Prostate gland (tissue), 2 donors: ENCODE measurements at regions not wholly inside any gene's neighbourhood (a gene's known extent, or its start where the extent isn't known, plus 50 kb on each side); places are given as distances from the start of the nearest gene placed in this dataset.
A peak's percentile ranks its signal among the peaks of the same experiment; 100 is the strongest.
"Not testable (repeated sequence)": the region's sequence is repeated elsewhere in the genome, so short reads cannot be mapped to it uniquely, and the experiment has no call there.

Experiments
- DNase-seq: peaks from one replicate; pipeline ENCODE4 v3.0.0-alpha.2; 2019; ENCODE audit warnings: low spot score
- H3K27ac ChIP-seq, 2 donors: fragments of 200-600 bp; sonication (generic); 2 replicates each; pipeline ENCODE4 v1.5.1; 2017 to 2019
- H3K27me3 ChIP-seq: fragments of 200-600 bp; sonication (generic); replicated peaks from 2 replicates; pipeline ENCODE4 v1.5.1; 2019; ENCODE audit not compliant: insufficient read depth
- H3K36me3 ChIP-seq, 2 donors: fragments of 200-600 bp; sonication (generic); 1 replicate in 1 of 2; 2 replicates in 1 of 2; pipeline versions ENCODE4 v1.5.1 to v1.8.1; 2017 to 2019
- H3K4me1 ChIP-seq: fragments of 200-600 bp; sonication (generic); replicated peaks from 2 replicates; pipeline ENCODE4 v1.5.1; 2019
- H3K4me3 ChIP-seq, 2 donors: fragments of 200-600 bp; sonication (generic); 2 replicates each; pipeline ENCODE4 v1.5.1; 2017 to 2019
- H3K9me3 ChIP-seq: fragments of 200-600 bp; sonication (generic); 2 replicates; pipeline ENCODE4 v1.5.1; 2017
- CTCF ChIP-seq, 4 experiments: fragments of 200-600 bp in 2 of 4; fragments of 450-650 bp in 2 of 4; sonication (generic) in 2 of 4; IDR thresholded peaks; 1 replicate in 3 of 4; 2 replicates in 1 of 4; pipeline ENCODE4 v1.5.1; 2016 to 2019; ENCODE audit warnings: antibody characterized with exemption in 4 of 4, mild to moderate bottlenecking in 2 of 4, moderate library complexity in 2 of 4
- POLR2A ChIP-seq: fragments of 450-650 bp; IDR thresholded peaks from one replicate; pipeline ENCODE4 v1.6.1; 2016; ENCODE audit warnings: antibody characterized with exemption, mild to moderate bottlenecking
- POLR2AphosphoS5 ChIP-seq: sonication (generic); formaldehyde crosslinking; IDR thresholded peaks from one replicate; pipeline ENCODE4 v1.6.1; 2017; ENCODE audit warnings: antibody characterized with exemption
- WGBS: methylation state at CpG from one replicate; pipeline ENCODE4 v1.1.5; 2018; 5-methylcytosine and 5-hydroxymethylcytosine counted together
- intact Hi-C: fragments of 100-400 bp; cut with DNase I; formaldehyde crosslinking; loops from one replicate; pipeline ENCODE4 v1.14.2; 2022

DNA sequence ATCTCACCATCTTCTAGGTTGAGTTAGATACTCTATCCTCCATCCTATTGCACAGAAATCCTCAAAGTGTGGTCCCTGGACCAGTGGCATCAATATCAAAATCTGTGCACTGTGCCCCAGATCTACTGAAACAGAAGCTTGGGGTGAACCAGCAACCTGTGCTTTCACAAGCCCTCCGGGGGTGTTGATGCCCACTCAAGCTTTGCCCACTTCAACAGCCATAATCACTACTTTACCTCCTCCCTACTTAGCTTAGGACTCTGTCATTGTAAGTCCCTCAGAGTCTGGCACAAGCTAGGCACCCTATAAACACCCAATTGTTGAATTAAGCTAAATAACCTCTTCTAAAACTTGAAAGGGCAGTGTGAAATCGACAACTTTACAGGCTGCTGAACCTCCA lies 144.2 kb upstream of the SOD1 start:
- no peak overlapping the region for H3K27ac ChIP-seq
- DNase-seq: no peak
- 78% methylated on average over 2 of the region's 2 CpGs for WGBS
- H3K4me1 ChIP-seq: no peaks in the 10 kb centered on the region
- no peak overlapping the region for H3K4me3 ChIP-seq
- intact Hi-C loops: no loop called here
- no peak for TF ChIP-seq CTCF (IDR thresholded peaks at IDR 0.05)
- TF ChIP-seq POLR2AphosphoS5: no peak
- no peak for TF ChIP-seq POLR2A
- no peaks in the 10 kb centered on the region for H3K36me3 ChIP-seq
- no peaks in the 10 kb centered on the region for H3K27me3 ChIP-seq
- no peaks in the 10 kb centered on the region for H3K9me3 ChIP-seq

- no peaks in the 10 kb centered on the region for H3K9me3 ChIP-seq
- no peak overlapping the region for H3K27ac ChIP-seq
- no peaks in the 10 kb centered on the region for H3K36me3 ChIP-seq
- no peaks in the 10 kb centered on the region for H3K4me1 ChIP-seq
- WGBS: 36% methylated on average over 12 of the region's 12 CpGs
- DNase-seq: peak; percentile 29
- H3K4me3 ChIP-seq: no peak overlapping the region
- intact Hi-C loops: no loop called here
- no peaks in the 10 kb centered on the region for H3K27me3 ChIP-seq
- TF ChIP-seq POLR2A: no peak
- TF ChIP-seq POLR2AphosphoS5: no peak
- TF ChIP-seq CTCF (IDR thresholded peaks at IDR 0.05): peak in 1 of 4 experiments; percentile 23
Observed at GRCh38 chr21:31514598-31514997, 144.9 kb upstream of the SOD1 start.

- H3K9me3 ChIP-seq, H3K27ac ChIP-seq, DNase-seq, H3K36me3 ChIP-seq, intact Hi-C loops, H3K27me3 ChIP-seq, H3K4me1 ChIP-seq, H3K4me3 ChIP-seq: not testable (repeated sequence)
- 77% methylated on average over 5 of the region's 5 CpGs for WGBS
Observed at GRCh38 chr21:31513541-31513940, 146.0 kb upstream of the SOD1 start.

DNA sequence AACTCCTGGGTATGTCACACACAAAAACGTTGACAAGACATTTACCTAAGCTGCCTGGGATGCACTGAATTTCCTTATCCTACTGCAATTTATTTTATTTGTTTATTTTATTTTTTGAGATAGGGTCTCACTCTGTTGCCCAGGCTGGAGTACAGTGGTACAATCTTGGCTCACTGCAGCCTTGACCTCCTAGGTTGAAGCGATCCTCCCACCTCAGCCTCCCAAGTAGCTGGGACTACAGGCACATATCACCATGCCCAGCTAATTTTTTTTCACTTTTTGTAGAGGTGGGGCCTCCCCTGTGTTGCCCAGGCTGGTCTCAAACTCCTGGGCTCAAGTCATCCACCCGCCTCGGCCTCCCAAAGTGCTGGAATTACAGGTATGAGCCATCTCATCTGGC lies 147.5 kb upstream of the SOD1 start:
- 93% methylated on average over 4 of the region's 4 CpGs for WGBS
- H3K4me3 ChIP-seq, DNase-seq, H3K4me1 ChIP-seq, H3K27me3 ChIP-seq, H3K9me3 ChIP-seq, intact Hi-C loops, H3K27ac ChIP-seq, H3K36me3 ChIP-seq: not testable (repeated sequence)

- Histone ChIP-seq H3K9me3 (no peaks in the 10 kb centered on the region), H3K27me3 (no peaks in the 10 kb centered on the region), H3K4me1 (no peaks in the 10 kb centered on the region), H3K27ac (no peak overlapping the region), H3K36me3 (no peaks in the 10 kb centered on the region), H3K4me3 (no peak overlapping the region)
- no peak for TF ChIP-seq CTCF (IDR thresholded peaks at IDR 0.05)
- no peak for TF ChIP-seq POLR2AphosphoS5
- TF ChIP-seq POLR2A: no peak
- 97% methylated on average over 7 of the region's 7 CpGs for WGBS
- intact Hi-C loops: no loop called here
- no peak for DNase-seq
Observed at GRCh38 chr21:31511258-31511657, 148.2 kb upstream of the SOD1 start.

GRCh38 chr21:31509194-31510017 lies 150.1 kb upstream of the SOD1 start:
- DNase-seq: no peak
- Histone ChIP-seq H3K4me3 (no peak overlapping the region), H3K36me3 (no peaks in the 10 kb centered on the region), H3K4me1 (no peaks in the 10 kb centered on the region), H3K27me3 (no peaks in the 10 kb centered on the region), H3K9me3 (no peaks in the 10 kb centered on the region), H3K27ac (no peak overlapping the region)
- TF ChIP-seq POLR2A: no peak
- no peak for TF ChIP-seq POLR2AphosphoS5
- TF ChIP-seq CTCF (IDR thresholded peaks at IDR 0.05): no peak
- intact Hi-C loops: no loop called here
- WGBS: 60% methylated on average over 14 of the region's 14 CpGs
